LNCaP clone FGC (cell line): ENCODE measurements at regions not wholly inside any gene's neighbourhood (a gene's known extent, or its start where the extent isn't known, plus 50 kb on each side); places are given as distances from the start of the nearest gene placed in this dataset.

Experiments
- DNase-seq: peaks from one replicate; pipeline ENCODE4 v3.0.0-alpha.2; 2011; ENCODE audit warnings: low read depth
- H3K4me3 ChIP-seq: 2 replicates; pipeline ENCODE4 v1.5.1; 2011; ENCODE audit warnings: mild to moderate bottlenecking, low read depth, low read length, control low read depth
- TF ChIP-seq, protein P1 (sequence below): IDR thresholded peaks from 2 replicates; pipeline ENCODE4 v1.5.1; 2012; ENCODE audit warnings: mild to moderate bottlenecking; ENCODE audit not compliant: control insufficient read depth, insufficient read depth; ENCODE audit errors: extremely low read depth

DNA sequence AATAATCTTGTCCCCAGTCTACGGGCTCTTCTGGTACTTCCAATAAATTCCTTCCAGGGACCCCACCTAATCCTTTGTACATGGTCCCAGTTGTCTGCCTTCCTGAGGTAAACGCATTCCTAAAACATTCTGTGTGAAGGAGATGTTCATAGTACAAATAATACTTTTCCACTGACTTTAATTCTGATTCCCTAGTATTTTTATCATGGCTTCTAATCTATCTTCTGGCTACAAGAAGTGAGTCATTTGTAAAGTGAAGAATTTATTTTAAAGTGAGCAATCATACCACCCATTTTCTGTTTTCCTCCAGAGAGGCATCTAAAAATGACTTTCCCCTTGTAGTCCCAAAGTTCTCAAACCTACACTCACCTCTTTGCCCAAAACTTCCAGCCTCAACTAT is 65.9 kb upstream of the NUDT4 start:
- DNase-seq, result no peak
- no peak overlapping the region for H3K4me3 ChIP-seq
- TF ChIP-seq, protein P1, sequence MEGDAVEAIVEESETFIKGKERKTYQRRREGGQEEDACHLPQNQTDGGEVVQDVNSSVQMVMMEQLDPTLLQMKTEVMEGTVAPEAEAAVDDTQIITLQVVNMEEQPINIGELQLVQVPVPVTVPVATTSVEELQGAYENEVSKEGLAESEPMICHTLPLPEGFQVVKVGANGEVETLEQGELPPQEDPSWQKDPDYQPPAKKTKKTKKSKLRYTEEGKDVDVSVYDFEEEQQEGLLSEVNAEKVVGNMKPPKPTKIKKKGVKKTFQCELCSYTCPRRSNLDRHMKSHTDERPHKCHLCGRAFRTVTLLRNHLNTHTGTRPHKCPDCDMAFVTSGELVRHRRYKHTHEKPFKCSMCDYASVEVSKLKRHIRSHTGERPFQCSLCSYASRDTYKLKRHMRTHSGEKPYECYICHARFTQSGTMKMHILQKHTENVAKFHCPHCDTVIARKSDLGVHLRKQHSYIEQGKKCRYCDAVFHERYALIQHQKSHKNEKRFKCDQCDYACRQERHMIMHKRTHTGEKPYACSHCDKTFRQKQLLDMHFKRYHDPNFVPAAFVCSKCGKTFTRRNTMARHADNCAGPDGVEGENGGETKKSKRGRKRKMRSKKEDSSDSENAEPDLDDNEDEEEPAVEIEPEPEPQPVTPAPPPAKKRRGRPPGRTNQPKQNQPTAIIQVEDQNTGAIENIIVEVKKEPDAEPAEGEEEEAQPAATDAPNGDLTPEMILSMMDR, result no peak

DNA sequence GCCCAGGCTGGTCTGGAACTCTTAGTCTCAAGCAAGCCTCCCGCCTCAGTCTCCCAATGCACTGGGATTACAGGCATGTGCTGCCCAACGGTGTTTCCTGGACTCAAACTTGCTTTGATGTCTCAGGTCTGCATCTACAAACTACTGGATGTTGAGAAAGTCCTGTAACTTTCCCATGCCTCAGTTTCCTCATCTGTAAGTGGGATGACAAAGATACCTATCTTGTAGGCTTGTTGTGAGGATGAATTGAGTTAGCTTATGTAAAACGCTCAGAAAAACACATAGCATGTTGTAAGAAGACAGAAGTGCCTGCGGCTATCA is 63.6 kb upstream of the NUDT4 start:
- TF ChIP-seq, protein P1, result no peak
- no peak for DNase-seq
- H3K4me3 ChIP-seq, result no peak overlapping the region

DNA sequence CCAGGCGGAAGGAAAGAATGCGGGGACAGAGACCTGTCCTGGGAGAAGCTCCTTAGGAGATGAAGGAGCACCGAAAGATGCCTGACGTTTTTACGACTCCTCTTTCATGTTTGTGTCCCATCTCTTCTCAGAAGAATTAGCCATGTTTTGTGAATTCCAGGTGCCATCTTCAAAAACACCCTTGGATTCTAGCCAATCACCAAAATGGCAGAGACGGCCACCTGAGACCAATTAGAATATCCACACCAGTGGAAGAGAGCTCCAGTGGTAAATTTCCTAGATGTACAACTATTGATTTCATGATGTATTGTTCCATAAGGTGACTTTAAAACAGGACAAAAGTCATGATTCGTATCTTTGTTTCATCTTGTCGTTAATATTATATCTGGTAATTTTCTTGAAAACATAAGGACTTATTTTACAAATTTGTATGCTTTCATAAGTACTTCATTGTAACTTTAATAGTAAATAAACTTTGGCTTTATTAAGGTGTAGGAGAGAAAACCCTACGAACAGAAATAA is 62.3 kb upstream of the NUDT4 start:
- DNase-seq, result no peak
- H3K4me3 ChIP-seq, result no peak overlapping the region

DNA sequence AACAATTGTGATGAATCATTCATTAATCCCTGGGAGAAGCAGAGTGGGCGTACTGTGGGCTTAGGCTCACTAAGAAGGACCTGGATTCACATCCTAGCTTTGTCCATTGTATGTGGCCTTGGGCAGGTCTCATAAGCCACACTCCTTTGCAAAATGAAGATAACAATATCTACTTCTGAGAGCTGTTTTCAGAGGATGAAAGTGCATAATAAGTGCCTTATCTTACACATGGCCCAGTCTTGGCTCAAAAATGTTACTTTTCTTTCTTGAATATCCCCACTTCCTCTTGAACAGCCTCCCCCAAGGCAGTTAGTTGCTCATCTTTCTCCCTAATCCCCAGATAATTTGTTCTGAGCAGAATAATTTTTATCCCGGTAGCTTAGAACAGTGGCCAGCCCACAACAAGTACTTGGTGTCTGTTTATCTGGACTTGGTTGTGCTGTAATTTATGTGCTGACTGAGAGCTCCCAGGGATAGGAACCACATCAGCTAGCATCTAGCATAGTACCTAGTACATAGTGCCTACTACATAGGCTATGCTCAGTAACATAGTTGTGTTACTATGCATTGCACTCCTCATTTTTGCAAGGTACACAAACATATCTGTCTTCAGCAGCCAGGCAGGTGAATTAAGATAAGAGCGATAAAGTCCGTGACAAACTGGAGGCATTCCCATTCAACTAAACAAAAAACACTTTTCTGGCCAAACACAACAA is 61.7 kb upstream of the NUDT4 start:
- TF ChIP-seq, protein P1, result no peak
- DNase-seq, result no peak

More for the DNA sequence above, 62.3 kb upstream of the NUDT4 start:
- TF ChIP-seq, protein P1, result no peak

DNA sequence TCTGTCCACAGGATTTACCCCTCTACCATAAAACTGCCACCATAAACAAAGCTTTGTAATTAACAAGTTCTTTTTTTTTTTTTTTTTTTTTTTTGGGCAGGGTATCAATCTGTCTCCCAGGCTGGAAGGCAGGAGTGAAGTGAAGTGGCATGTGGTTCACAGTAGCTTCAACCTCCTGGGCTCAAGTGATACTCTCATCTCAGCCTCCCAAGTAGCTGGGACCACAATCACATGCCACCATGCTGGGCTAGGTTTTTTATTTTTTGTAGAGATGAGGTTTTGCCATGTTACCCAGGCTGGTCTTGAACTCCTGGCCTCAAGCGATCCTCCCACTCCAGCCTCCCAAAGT is 61.1 kb upstream of the NUDT4 start:
- TF ChIP-seq, protein P1, result no peak
- H3K4me3 ChIP-seq, result no peak overlapping the region
- no peak for DNase-seq

More for the DNA sequence above, 61.7 kb upstream of the NUDT4 start:
- no peak overlapping the region for H3K4me3 ChIP-seq

DNA sequence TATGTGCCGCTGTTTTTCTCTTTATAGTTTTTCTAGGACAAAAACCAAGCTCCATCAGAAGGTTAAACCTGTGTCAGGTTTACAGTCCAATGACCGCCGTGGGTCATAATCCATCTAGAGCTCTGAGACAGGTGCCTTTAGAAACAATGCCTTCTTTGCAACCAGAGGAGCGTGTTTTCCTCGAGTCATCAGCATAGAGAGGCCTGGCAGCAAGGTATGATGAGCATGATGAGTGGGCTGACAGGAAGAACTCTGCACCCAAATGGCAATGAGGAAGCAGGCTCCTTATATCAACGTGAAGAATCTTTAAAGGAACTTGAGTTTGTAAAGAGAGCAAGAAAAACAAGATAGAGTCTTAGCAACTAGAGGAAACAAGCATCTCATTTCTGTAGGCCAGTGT is 60.5 kb upstream of the NUDT4 start:
- TF ChIP-seq, protein P1, result no peak
- DNase-seq, result peak; percentile 19
- no peak overlapping the region for H3K4me3 ChIP-seq
